Mesendoderm (in vitro differentiated cells): ENCODE measurements at regions not wholly inside any gene's neighbourhood (a gene's known extent, or its start where the extent isn't known, plus 50 kb on each side); places are given as distances from the start of the nearest gene placed in this dataset.
A peak's percentile ranks its signal among the peaks of the same experiment; 100 is the strongest.

Experiments
- DNase-seq: peaks from one replicate; pipeline ENCODE4 v3.0.0; 2013
- H2AK5ac ChIP-seq: 2 replicates; pipeline ENCODE4 v1.6.1; 2013; ENCODE audit warnings: low read length, inconsistent platforms
- H2BK120ac ChIP-seq: 2 replicates; pipeline ENCODE4 v1.6.1; 2013; ENCODE audit warnings: low read depth, mild to moderate bottlenecking, low read length, moderate library complexity, mixed read lengths
- H2BK15ac ChIP-seq: replicated peaks from 2 replicates; pipeline ENCODE4 v1.6.1; 2013; ENCODE audit warnings: low read depth, mild to moderate bottlenecking, moderate library complexity
- H2BK5ac ChIP-seq: 2 replicates; pipeline ENCODE4 v1.6.1; 2013; ENCODE audit warnings: low read length, inconsistent platforms
- H3K18ac ChIP-seq: 2 replicates; pipeline ENCODE4 v1.6.1; 2013; ENCODE audit warnings: mild to moderate bottlenecking, low read length, mixed read lengths
- H3K23ac ChIP-seq: one replicate; pipeline ENCODE4 v1.6.1; 2013; ENCODE audit warnings: low read length
- H3K27ac ChIP-seq: 2 replicates; pipeline ENCODE4 v1.5.1; 2013; ENCODE audit warnings: low read depth, mild to moderate bottlenecking, inconsistent platforms, low read length, moderate library complexity
- H3K27me3 ChIP-seq: 2 replicates; pipeline ENCODE4 v1.6.1; 2013; ENCODE audit warnings: low read length, control low read depth, mild to moderate bottlenecking, inconsistent platforms; ENCODE audit not compliant: insufficient read depth, poor library complexity
- H3K36me3 ChIP-seq: 2 replicates; pipeline ENCODE4 v1.6.1; 2013; ENCODE audit warnings: low read length, inconsistent platforms; ENCODE audit not compliant: control insufficient read depth, insufficient read depth
- H3K4ac ChIP-seq: one replicate; pipeline ENCODE4 v1.6.1; 2013; ENCODE audit warnings: low read depth, mild to moderate bottlenecking, low read length, moderate library complexity
- H3K4me1 ChIP-seq: 2 replicates; pipeline ENCODE4 v1.6.1; 2013; ENCODE audit warnings: low read depth, low read length, inconsistent platforms; ENCODE audit not compliant: control insufficient read depth
- H3K4me2 ChIP-seq: 2 replicates; pipeline ENCODE4 v1.6.1; 2013; ENCODE audit warnings: low read length
- H3K4me3 ChIP-seq: 2 replicates; pipeline ENCODE4 v1.5.1; 2013; ENCODE audit warnings: mild to moderate bottlenecking, low read length
- H3K56ac ChIP-seq: one replicate; pipeline ENCODE4 v1.6.1; 2013; ENCODE audit warnings: low read length
- H3K79me1 ChIP-seq: 2 replicates; pipeline ENCODE4 v1.6.1; 2013; ENCODE audit warnings: low read length, inconsistent platforms
- H3K79me2 ChIP-seq: 2 replicates; pipeline ENCODE4 v1.6.1; 2013; ENCODE audit warnings: mild to moderate bottlenecking, low read length; ENCODE audit not compliant: control insufficient read depth, insufficient read depth
- H3K9ac ChIP-seq: 2 replicates; pipeline ENCODE4 v1.6.1; 2013; ENCODE audit warnings: low read length, inconsistent platforms
- H4K5ac ChIP-seq: one replicate; pipeline ENCODE4 v1.6.1; 2013; ENCODE audit warnings: low read length
- H4K8ac ChIP-seq: one replicate; pipeline ENCODE4 v1.6.1; 2013; ENCODE audit warnings: low read depth, mild to moderate bottlenecking, control low read depth, low read length, moderate library complexity
- WGBS: extraction: QIAGEN DNeasy Blood & Tissue Kit; methylation state at CpG from one replicate; pipeline ENCODE4 v1.1.7; 2013; ENCODE audit warnings: low lambda C conversion rate, missing lambda C conversion rate; ENCODE audit not compliant: insufficient coverage; ENCODE audit errors: extremely low coverage; 5-methylcytosine and 5-hydroxymethylcytosine counted together

GRCh38 chr10:44284198-44285084, 100.5 kb downstream of the CXCL12 start:
- Histone ChIP-seq H3K4me3 (no peak overlapping the region), H3K4me2 (no peak overlapping the region), H3K4me1 (no peaks in the 10 kb centered on the region), H3K36me3 (no peaks in the 10 kb centered on the region), H2AK5ac (no peak overlapping the region), H3K79me1 (no peaks in the 10 kb centered on the region), H2BK5ac (no peak overlapping the region), H4K5ac (no peak overlapping the region), H2BK15ac (no peak overlapping the region), H3K27ac (no peak overlapping the region), H4K8ac (no peak overlapping the region), H3K18ac (no peak overlapping the region), H3K79me2 (no peaks in the 10 kb centered on the region), H3K23ac (no peak overlapping the region), H3K4ac (no peak overlapping the region), H3K9ac (no peak overlapping the region), H3K27me3 (no peaks in the 10 kb centered on the region), H3K56ac (no peak overlapping the region), H2BK120ac (no peak overlapping the region)
- WGBS, result no CpG with 5 or more reads among the region's 6 CpGs
- DNase-seq, result no peak

GRCh38 chr10:44282626-44283300, 102.1 kb downstream of the CXCL12 start:
- no peaks in the 10 kb centered on the region for H3K27me3 ChIP-seq
- H3K4ac ChIP-seq, result no peak overlapping the region
- H3K18ac ChIP-seq, result no peak overlapping the region
- no peak overlapping the region for H4K8ac ChIP-seq
- no peak overlapping the region for H3K9ac ChIP-seq
- H2BK120ac ChIP-seq, result no peak overlapping the region
- H2AK5ac ChIP-seq, result no peak overlapping the region
- no peak overlapping the region for H4K5ac ChIP-seq
- H3K79me2 ChIP-seq, result no peaks in the 10 kb centered on the region
- DNase-seq, result peak; percentile 59
- H3K4me1 ChIP-seq, result no peaks in the 10 kb centered on the region
- no peaks in the 10 kb centered on the region for H3K79me1 ChIP-seq
- H2BK5ac ChIP-seq, result no peak overlapping the region
- no peak overlapping the region for H3K27ac ChIP-seq
- H3K4me2 ChIP-seq, result no peak overlapping the region
- H2BK15ac ChIP-seq, result no peak overlapping the region
- H3K4me3 ChIP-seq, result no peak overlapping the region
- H3K56ac ChIP-seq, result no peak overlapping the region
- no peak overlapping the region for H3K23ac ChIP-seq
- whole genome bisulfite sequencing, result no CpG with 5 or more reads among the region's 5 CpGs
- H3K36me3 ChIP-seq, result no peaks in the 10 kb centered on the region

- Histone ChIP-seq H4K8ac (no peak overlapping the region), H3K4me3 (no peak overlapping the region), H3K56ac (no peak overlapping the region), H3K4ac (no peak overlapping the region), H2BK5ac (no peak overlapping the region), H3K27me3 (no peaks in the 10 kb centered on the region), H2AK5ac (no peak overlapping the region), H2BK120ac (no peak overlapping the region), H3K18ac (no peak overlapping the region), H3K36me3 (no peaks in the 10 kb centered on the region), H3K79me2 (no peaks in the 10 kb centered on the region), H3K79me1 (no peaks in the 10 kb centered on the region), H3K23ac (no peak overlapping the region), H3K9ac (no peak overlapping the region), H3K4me2 (no peak overlapping the region), H4K5ac (no peak overlapping the region), H2BK15ac (no peak overlapping the region), H3K27ac (no peak overlapping the region), H3K4me1 (no peaks in the 10 kb centered on the region)
- DNase-seq, result no peak
- WGBS, result no CpG with 5 or more reads among the region's 5 CpGs
These were observed 103.2 kb downstream of the CXCL12 start for GRCh38 chr10:44281662-44282061.

- H3K79me1 ChIP-seq, result no peaks in the 10 kb centered on the region
- H2AK5ac ChIP-seq, result no peak overlapping the region
- no peak overlapping the region for H3K23ac ChIP-seq
- no peaks in the 10 kb centered on the region for H3K36me3 ChIP-seq
- no peaks in the 10 kb centered on the region for H3K4me1 ChIP-seq
- H2BK120ac ChIP-seq, result no peak overlapping the region
- no peak overlapping the region for H2BK15ac ChIP-seq
- no peak overlapping the region for H3K4me2 ChIP-seq
- no peak overlapping the region for H4K5ac ChIP-seq
- H3K4me3 ChIP-seq, result no peak overlapping the region
- no peak overlapping the region for H2BK5ac ChIP-seq
- no peak overlapping the region for H3K4ac ChIP-seq
- no peak overlapping the region for H3K9ac ChIP-seq
- H3K18ac ChIP-seq, result no peak overlapping the region
- H3K79me2 ChIP-seq, result no peaks in the 10 kb centered on the region
- no peak overlapping the region for H3K56ac ChIP-seq
- H3K27ac ChIP-seq, result no peak overlapping the region
- no peak overlapping the region for H4K8ac ChIP-seq
- WGBS, result no CpG with 5 or more reads among the region's 12 CpGs
- H3K27me3 ChIP-seq, result no peaks in the 10 kb centered on the region
- no peak for DNase-seq
These were observed 103.7 kb downstream of the CXCL12 start for GRCh38 chr10:44281089-44281613.

- Histone ChIP-seq H3K9ac (no peak overlapping the region), H3K79me1 (no peaks in the 10 kb centered on the region), H3K4me2 (no peak overlapping the region), H3K4me3 (no peak overlapping the region), H3K4ac (no peak overlapping the region), H3K18ac (no peak overlapping the region), H2AK5ac (no peak overlapping the region), H3K27ac (no peak overlapping the region), H3K27me3 (no peaks in the 10 kb centered on the region), H2BK5ac (no peak overlapping the region), H2BK15ac (no peak overlapping the region), H3K23ac (no peak overlapping the region), H2BK120ac (no peak overlapping the region), H4K5ac (no peak overlapping the region), H3K79me2 (no peaks in the 10 kb centered on the region), H3K36me3 (no peaks in the 10 kb centered on the region), H3K56ac (no peak overlapping the region), H3K4me1 (no peaks in the 10 kb centered on the region), H4K8ac (no peak overlapping the region)
- no CpG with 5 or more reads among the region's 5 CpGs for WGBS
- no peak for DNase-seq
These were observed 104.5 kb downstream of the CXCL12 start for GRCh38 chr10:44280226-44281014.
